CD4-positive, alpha-beta T cell (primary cell): ENCODE measurements at regions not wholly inside any gene's neighbourhood (a gene's known extent, or its start where the extent isn't known, plus 50 kb on each side); places are given as distances from the start of the nearest gene placed in this dataset.
A peak's percentile ranks its signal among the peaks of the same experiment; 100 is the strongest.

ENCODE experiments used
- ATAC-seq: fragments of 200-7000 bp; cut with Tn5 transposase; one replicate; pipeline ENCODE4 v1.10.0; 2022; ENCODE audit warnings: mild to moderate bottlenecking; ENCODE audit not compliant: poor library complexity
- CTCF ChIA-PET: fragments of 350-600 bp; sonication (Branson Sonifier 250); formaldehyde crosslinking; loops from one replicate; lab custom pipeline; 2021; ENCODE audit warnings: antibody characterized with exemption, inconsistent platforms; lab: Charles Lee
- POLR2A ChIA-PET: fragments of 350-600 bp; sonication (Branson Sonifier 250); formaldehyde crosslinking; loops from one replicate; lab custom pipeline; 2021; ENCODE audit warnings: antibody characterized with exemption, inconsistent platforms; lab: Charles Lee
- DNase-seq, 14 experiments: peaks; one replicate each; pipeline ENCODE4 v3.0.0-alpha.2; 2013 to 2020; ENCODE audit warnings: mixed read lengths in 2 of 14
- H3K27ac ChIP-seq, 2 donors: one replicate each; pipeline versions ENCODE4 v1.5.1 to v1.7.0; 2013; ENCODE audit warnings: low read length in 2 of 2, low read depth in 1 of 2, mild to moderate bottlenecking in 1 of 2
- H3K27me3 ChIP-seq, 2 experiments: 1 replicate in 1 of 2; 2 replicates in 1 of 2; pipeline versions ENCODE4 v1.6.1 to v1.7.0; 2013; ENCODE audit warnings: low read length in 2 of 2, control low read depth in 1 of 2, mild to moderate bottlenecking in 1 of 2, moderate library complexity in 1 of 2; ENCODE audit not compliant: insufficient read depth in 2 of 2, control insufficient read depth in 1 of 2
- H3K36me3 ChIP-seq: one replicate; pipeline ENCODE4 v1.6.1; 2013; ENCODE audit warnings: low read length, control low read depth; ENCODE audit not compliant: insufficient read depth
- H3K4me1 ChIP-seq: one replicate; pipeline ENCODE4 v1.6.1; 2013; ENCODE audit warnings: low read length, control low read depth; ENCODE audit not compliant: insufficient read depth
- H3K4me3 ChIP-seq: one replicate; pipeline ENCODE4 v1.5.1; 2013; ENCODE audit warnings: mild to moderate bottlenecking, low read length, moderate library complexity
- H3K9me3 ChIP-seq, 2 experiments: 1 replicate in 1 of 2; 2 replicates in 1 of 2; pipeline versions ENCODE4 v1.6.1 to v1.7.0; 2013; ENCODE audit warnings: low read length in 2 of 2, mild to moderate bottlenecking in 2 of 2, control low read depth in 1 of 2, moderate library complexity in 1 of 2; ENCODE audit not compliant: control insufficient read depth in 1 of 2, insufficient read depth in 1 of 2
- H3K27ac Mint-ChIP-seq: one replicate; pipeline ENCODE4 v1.8.0; 2020; ENCODE audit warnings: mixed read lengths
- H3K27me3 Mint-ChIP-seq: one replicate; pipeline ENCODE4 v1.8.0; 2021; ENCODE audit warnings: mixed read lengths
- H3K36me3 Mint-ChIP-seq: one replicate; pipeline ENCODE4 v1.8.0; 2021; ENCODE audit warnings: low read depth, mixed read lengths
- H3K4me1 Mint-ChIP-seq: one replicate; pipeline ENCODE4 v1.8.0; 2021; ENCODE audit warnings: low read depth, mixed read lengths
- H3K4me3 Mint-ChIP-seq: one replicate; pipeline ENCODE4 v1.8.0; 2020; ENCODE audit warnings: mild to moderate bottlenecking, mixed read lengths
- H3K9me3 Mint-ChIP-seq: one replicate; pipeline ENCODE4 v1.8.0; 2020; ENCODE audit warnings: mixed read lengths
- intact Hi-C, 2 experiments: fragments of 100-400 bp; cut with DNase I in 1 of 2; cut with micrococcal nuclease in 1 of 2; formaldehyde crosslinking; loops; one replicate each; pipeline versions ENCODE4 v1.15.1 to v1.9.0; 2023 to 2025; cut with DNase I, micrococcal nuclease
- TF ChIP-seq, protein P1 (sequence below): fragments of 200-600 bp; IDR thresholded peaks from one replicate; pipeline ENCODE4 v1.8.0; 2022; ENCODE audit warnings: antibody characterized with exemption, mild to moderate bottlenecking

DNA sequence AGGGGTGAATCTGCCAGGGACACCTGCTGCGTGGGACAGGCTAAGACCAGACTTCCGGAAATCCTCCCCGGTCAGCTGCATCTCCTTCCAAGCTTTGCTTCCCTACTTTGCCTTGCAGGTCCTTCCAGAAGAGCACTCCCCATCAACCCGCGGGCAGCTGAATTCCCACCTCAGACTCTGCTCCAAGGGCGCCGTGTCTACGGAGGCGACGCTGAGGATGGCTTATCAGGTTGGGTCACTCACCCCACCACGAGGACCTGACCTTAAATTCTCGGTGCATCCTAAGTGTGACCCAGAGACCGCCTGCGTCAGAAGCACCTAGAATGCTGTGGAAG is 78.9 kb upstream of the KMT2C start:
- DNase-seq = no peak
- H3K27me3 Mint-ChIP-seq = no peaks in the 10 kb centered on the region
- no peak overlapping the region for H3K4me3 ChIP-seq
- H3K9me3 ChIP-seq = peaks cover 5 to 8% of the 10 kb centered on the region in 2 experiments
- H3K36me3 Mint-ChIP-seq = no peaks in the 10 kb centered on the region
- intact Hi-C loops = no loop called here
- peaks cover 10% of the 10 kb centered on the region for H3K4me1 Mint-ChIP-seq
- POLR2A ChIA-PET = no interaction called here
- CTCF ChIA-PET = no interaction called here
- H3K4me3 Mint-ChIP-seq = no peak overlapping the region
- ATAC-seq = no peak
- H3K27ac ChIP-seq = no peak overlapping the region
- no peaks in the 10 kb centered on the region for H3K9me3 Mint-ChIP-seq
- no peak overlapping the region for H3K27ac Mint-ChIP-seq
- H3K4me1 ChIP-seq = peaks cover 17% of the 10 kb centered on the region
- H3K27me3 ChIP-seq = no peaks in the 10 kb centered on the region
- H3K36me3 ChIP-seq = no peaks in the 10 kb centered on the region
- TF ChIP-seq, protein P1, sequence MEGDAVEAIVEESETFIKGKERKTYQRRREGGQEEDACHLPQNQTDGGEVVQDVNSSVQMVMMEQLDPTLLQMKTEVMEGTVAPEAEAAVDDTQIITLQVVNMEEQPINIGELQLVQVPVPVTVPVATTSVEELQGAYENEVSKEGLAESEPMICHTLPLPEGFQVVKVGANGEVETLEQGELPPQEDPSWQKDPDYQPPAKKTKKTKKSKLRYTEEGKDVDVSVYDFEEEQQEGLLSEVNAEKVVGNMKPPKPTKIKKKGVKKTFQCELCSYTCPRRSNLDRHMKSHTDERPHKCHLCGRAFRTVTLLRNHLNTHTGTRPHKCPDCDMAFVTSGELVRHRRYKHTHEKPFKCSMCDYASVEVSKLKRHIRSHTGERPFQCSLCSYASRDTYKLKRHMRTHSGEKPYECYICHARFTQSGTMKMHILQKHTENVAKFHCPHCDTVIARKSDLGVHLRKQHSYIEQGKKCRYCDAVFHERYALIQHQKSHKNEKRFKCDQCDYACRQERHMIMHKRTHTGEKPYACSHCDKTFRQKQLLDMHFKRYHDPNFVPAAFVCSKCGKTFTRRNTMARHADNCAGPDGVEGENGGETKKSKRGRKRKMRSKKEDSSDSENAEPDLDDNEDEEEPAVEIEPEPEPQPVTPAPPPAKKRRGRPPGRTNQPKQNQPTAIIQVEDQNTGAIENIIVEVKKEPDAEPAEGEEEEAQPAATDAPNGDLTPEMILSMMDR = no peak

DNA sequence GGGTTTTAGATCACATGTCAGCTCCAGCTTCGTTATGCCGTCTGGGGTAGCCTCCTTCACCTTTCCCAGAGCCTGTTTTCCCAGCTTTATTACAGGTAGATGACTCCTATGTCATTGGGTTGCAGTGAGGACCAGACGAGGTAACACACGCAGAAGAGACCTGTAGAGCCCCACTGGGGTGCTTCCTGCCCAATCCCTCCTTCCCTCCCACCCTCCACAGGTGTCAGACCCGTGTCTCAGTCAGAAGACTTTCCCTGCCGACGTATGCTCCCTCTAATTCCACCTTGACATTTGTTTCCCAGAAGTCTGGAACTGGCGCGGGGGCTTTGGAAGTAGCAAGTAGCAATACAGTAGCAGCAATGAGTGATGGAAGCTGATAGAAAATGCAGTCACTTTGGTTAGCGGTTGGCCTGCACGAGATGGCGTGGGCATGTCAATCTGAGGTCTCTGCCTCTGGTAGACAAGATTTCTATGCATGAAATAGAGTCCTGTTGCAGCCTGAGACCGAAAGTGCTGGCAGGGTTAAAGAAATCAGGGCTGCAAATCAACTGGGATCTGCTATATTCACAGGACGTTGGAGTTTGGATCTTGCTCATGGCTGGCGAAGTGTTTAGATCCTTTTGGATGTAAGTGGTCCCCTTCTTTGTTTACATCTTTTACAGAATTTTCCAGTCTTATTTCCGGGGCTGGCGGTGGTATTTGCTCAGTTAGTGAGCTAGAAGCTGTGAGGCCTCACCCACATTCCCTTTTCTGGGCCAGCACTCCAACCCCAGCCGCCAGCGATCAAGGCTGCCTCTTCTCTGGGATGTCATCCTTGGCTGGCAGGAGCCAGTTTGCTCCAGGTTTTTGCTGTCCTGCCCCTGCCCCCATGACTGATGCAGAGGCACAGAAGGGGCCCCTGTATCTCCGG is 78.3 kb upstream of the KMT2C start:
- no peaks in the 10 kb centered on the region for H3K36me3 ChIP-seq
- no peak overlapping the region for H3K4me3 ChIP-seq
- no peak overlapping the region for H3K4me3 Mint-ChIP-seq
- ChIA-PET POLR2A (interaction anchor here (1.7 kb wide), 1 partner anchor 50 kb away, joined by 10 read pairs; no protein-coding TSS in a partner anchor), CTCF (no interaction called here)
- peaks cover 10% of the 10 kb centered on the region for H3K4me1 Mint-ChIP-seq
- ATAC-seq (no peak), DNase-seq (no peak)
- TF ChIP-seq, protein P1 = no peak
- no peak overlapping the region for H3K27ac ChIP-seq
- intact Hi-C loops = no loop called here
- H3K27ac Mint-ChIP-seq = no peak overlapping the region
- peaks cover 17% of the 10 kb centered on the region for H3K4me1 ChIP-seq
- no peaks in the 10 kb centered on the region for H3K27me3 ChIP-seq
- no peaks in the 10 kb centered on the region for H3K27me3 Mint-ChIP-seq
- no peaks in the 10 kb centered on the region for H3K9me3 Mint-ChIP-seq
- H3K36me3 Mint-ChIP-seq = no peaks in the 10 kb centered on the region
- H3K9me3 ChIP-seq = peaks cover 0 to 2% of the 10 kb centered on the region in 2 experiments

DNA sequence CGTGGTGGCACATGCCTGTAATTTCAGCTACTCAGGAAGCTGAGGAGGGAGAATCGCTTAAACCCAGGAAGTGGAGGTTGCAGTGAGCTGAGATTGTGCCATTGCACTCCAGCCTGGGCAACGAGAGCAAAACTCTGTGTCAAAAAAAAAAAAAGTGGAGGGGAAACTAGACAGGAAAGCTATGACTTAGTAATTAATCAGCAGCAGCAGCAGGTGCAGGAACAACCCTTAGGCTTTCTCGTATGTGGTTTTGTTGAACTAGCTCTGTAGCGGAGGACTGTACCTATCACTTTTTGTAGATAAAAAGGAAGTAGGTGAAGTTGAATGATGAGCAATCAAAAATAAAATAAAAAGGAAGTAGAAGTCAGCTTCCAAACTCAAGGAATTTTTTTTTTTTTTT is 76.9 kb upstream of the KMT2C start:
- DNase-seq (peak in 7 of 14 experiments; percentile 3 to 67 (median 49)), ATAC-seq (peak; percentile 90)
- Histone ChIP-seq H3K36me3 (no peaks in the 10 kb centered on the region), H3K4me3 (peak overlapping the region; percentile 38), H3K4me1 (peaks cover 17% of the 10 kb centered on the region), H3K9me3 (no peaks in the 10 kb centered on the region), H3K27ac (no peak overlapping the region), H3K27me3 (no peaks in the 10 kb centered on the region)
- H3K36me3 Mint-ChIP-seq = no peaks in the 10 kb centered on the region
- H3K4me1 Mint-ChIP-seq = peaks cover 10% of the 10 kb centered on the region
- POLR2A ChIA-PET = interaction anchor here (0.9 to 1.7 kb wide), 2 partner anchors 46 to 49 kb away, joined by 3 to 10 read pairs; no protein-coding TSS in a partner anchor
- CTCF ChIA-PET = interaction anchor here (0.7 to 1.2 kb wide), 2 partner anchors 18 to 22 kb away, joined by 3 read pairs; no protein-coding TSS in a partner anchor
- H3K27me3 Mint-ChIP-seq = no peaks in the 10 kb centered on the region
- intact Hi-C loops = no loop called here
- peak overlapping the region; percentile 9 for H3K27ac Mint-ChIP-seq
- TF ChIP-seq, protein P1 = no peak
- no peaks in the 10 kb centered on the region for H3K9me3 Mint-ChIP-seq
- H3K4me3 Mint-ChIP-seq = peak overlapping the region; percentile 52
